HCT116 (cell line): ENCODE measurements at regions not wholly inside any gene's neighbourhood (a gene's known extent, or its start where the extent isn't known, plus 50 kb on each side); places are given as distances from the start of the nearest gene placed in this dataset.

Experiments used
- ATAC-seq: fragments of 200-7000 bp; cut with Tn5 transposase; 2 replicates; pipeline ENCODE4 v1.9.1; 2020; ENCODE audit warnings: mild to moderate bottlenecking, moderate library complexity
- BruUV-seq: library from RNA; stranded (reverse); fragments of 400-500 nt; replicated peaks from 2 replicates; lab custom pipeline; 2021; lab: Mats Ljungman, UMichigan
- CTCF ChIA-PET: fragments of 300-600 bp; sonication (Branson Sonifier 250); formaldehyde crosslinking; loops from one replicate; lab custom pipeline; 2021; ENCODE audit warnings: antibody characterized with exemption; lab: Charles Lee
- POLR2A ChIA-PET: fragments of 300-600, 350-600 bp; sonication (Branson Sonifier 250); formaldehyde crosslinking; loops from one replicate; lab custom pipeline; 2021; ENCODE audit warnings: antibody characterized with exemption; lab: Charles Lee
- RAD21 ChIA-PET, 2 experiments: fragments of 300-600 bp; sonication (Branson Sonifier 250); formaldehyde crosslinking; loops; one replicate each; lab custom pipeline; 2023; ENCODE audit warnings: low total read pairs in 2 of 2; ENCODE audit not compliant: uncharacterized antibody in 2 of 2, unreplicated experiment in 2 of 2, low non-redundant PET in 1 of 2; lab: Charles Lee
- DNase-seq: peaks from one replicate; pipeline ENCODE4 v3.0.0-alpha.2; 2010; ENCODE audit warnings: low read depth, low spot score
- H2AFZ ChIP-seq: fragments of 200-600 bp; shearing (Covaris generic), sonication (generic); 2 replicates; pipeline ENCODE4 v1.6.1; 2017; ENCODE audit warnings: low read depth, mixed run types, mixed read lengths, antibody characterized with exemption, low read length; ENCODE audit not compliant: poor library complexity, severe bottlenecking
- H3K27ac ChIP-seq: 2 replicates; pipeline ENCODE4 v1.5.1; 2012; ENCODE audit warnings: low read depth, low read length
- H3K27me3 ChIP-seq: fragments of 200-600 bp; sonication (generic); 2 replicates; pipeline ENCODE4 v1.6.1; 2016; ENCODE audit warnings: mixed run types, low read length, mixed read lengths; ENCODE audit not compliant: insufficient read depth
- H3K36me3 ChIP-seq, 2 experiments: fragments of 200-500 bp in 1 of 2; fragments of 200-600 bp in 1 of 2; sonication (Bioruptor generic) in 1 of 2; sonication (generic) in 1 of 2; 2 replicates each; pipeline versions ENCODE4 v1.5.1 to v1.6.1; 2014 to 2016; ENCODE audit warnings: low read length in 2 of 2, inconsistent platforms in 1 of 2, mixed read lengths in 1 of 2, mixed run types in 1 of 2; ENCODE audit not compliant: insufficient read depth in 2 of 2, control insufficient read depth in 1 of 2
- H3K4me1 ChIP-seq, 2 experiments: fragments of 200-600 bp in 1 of 2; sonication (generic) in 1 of 2; 2 replicates each; pipeline versions ENCODE4 v1.5.1 to v1.6.1; 2012 to 2017; ENCODE audit warnings: low read length in 2 of 2, inconsistent platforms in 1 of 2, mild to moderate bottlenecking in 1 of 2, mixed read lengths in 1 of 2, mixed run types in 1 of 2, moderate library complexity in 1 of 2; ENCODE audit not compliant: insufficient read depth in 2 of 2, control insufficient read depth in 1 of 2
- H3K4me2 ChIP-seq: fragments of 200-600 bp; sonication (generic); 2 replicates; pipeline ENCODE4 v1.6.1; 2017; ENCODE audit warnings: mixed run types, low read length, mixed read lengths
- H3K4me3 ChIP-seq, 2 experiments: fragments of 200-600 bp in 1 of 2; sonication (generic) in 1 of 2; replicated peaks in 1 of 2; 2 replicates each; pipeline ENCODE4 v1.5.1; 2011 to 2016; ENCODE audit warnings: low read length in 2 of 2, control low read depth in 1 of 2, low read depth in 1 of 2, mild to moderate bottlenecking in 1 of 2, mixed read lengths in 1 of 2, mixed run types in 1 of 2
- H3K79me2 ChIP-seq: fragments of 200-600 bp; sonication (generic); 2 replicates; pipeline ENCODE4 v1.6.1; 2017; ENCODE audit warnings: mild to moderate bottlenecking, mixed run types, low read length, moderate library complexity, mixed read lengths; ENCODE audit not compliant: insufficient read depth
- H3K9ac ChIP-seq: fragments of 200-600 bp; sonication (generic); 2 replicates; pipeline ENCODE4 v1.6.1; 2016; ENCODE audit warnings: low read length, mixed read lengths
- H3K9me2 ChIP-seq: fragments of 200-600 bp; sonication (generic), shearing (Covaris generic); 2 replicates; pipeline ENCODE4 v1.6.1; 2017; ENCODE audit warnings: mixed run types, mild to moderate bottlenecking, moderate library complexity; ENCODE audit not compliant: insufficient read depth
- H3K9me3 ChIP-seq, 2 experiments: fragments of 200-500 bp in 1 of 2; fragments of 200-600 bp in 1 of 2; sonication (Bioruptor generic) in 1 of 2; sonication (generic) in 1 of 2; 2 replicates each; pipeline ENCODE4 v1.6.1; 2014 to 2017; ENCODE audit warnings: low read length in 2 of 2, mixed read lengths in 2 of 2, inconsistent platforms in 1 of 2, low read depth in 1 of 2, mild to moderate bottlenecking in 1 of 2, mixed run types in 1 of 2, moderate library complexity in 1 of 2; ENCODE audit not compliant: control insufficient read depth in 1 of 2, insufficient read depth in 1 of 2
- H4K20me1 ChIP-seq: fragments of 200-600 bp; sonication (generic), shearing (Covaris generic); 2 replicates; pipeline ENCODE4 v1.6.1; 2017; ENCODE audit warnings: mixed run types, mild to moderate bottlenecking, moderate library complexity; ENCODE audit not compliant: insufficient read depth
- ATF3 ChIP-seq: IDR thresholded peaks from 2 replicates; pipeline ENCODE4 v1.6.1; 2012
- CBX3 ChIP-seq: IDR thresholded peaks from 2 replicates; pipeline ENCODE4 v1.6.1; 2012; ENCODE audit warnings: low read depth
- CEBPB ChIP-seq: IDR thresholded peaks from 2 replicates; pipeline ENCODE4 v1.6.1; 2012; ENCODE audit warnings: low read depth
- CTCF ChIP-seq, 3 experiments: fragments of 200-600 bp in 1 of 3; sonication (generic) in 1 of 3; IDR thresholded peaks in 2 of 3; conservative IDR thresholded peaks in 1 of 3; 2 replicates each; pipeline ENCODE4 v1.5.1; 2012 to 2017; ENCODE audit warnings: low read depth in 2 of 3, low read length in 2 of 3, antibody characterized with exemption in 1 of 3, borderline replicate concordance in 1 of 3, control low read depth in 1 of 3, mild to moderate bottlenecking in 1 of 3, mixed read lengths in 1 of 3, mixed run types in 1 of 3, moderate library complexity in 1 of 3; ENCODE audit not compliant: insufficient read depth in 1 of 3
- EZH2 ChIP-seq: fragments of 200-600 bp; sonication (generic); IDR thresholded peaks from 2 replicates; pipeline ENCODE4 v1.6.1; 2017; ENCODE audit warnings: antibody characterized with exemption, mixed run types
- FOSL1 ChIP-seq: IDR thresholded peaks from 2 replicates; pipeline ENCODE4 v1.6.1; 2012; ENCODE audit warnings: low read depth
- POLR2A ChIP-seq: IDR thresholded peaks from 2 replicates; pipeline ENCODE4 v1.7.0; 2011; ENCODE audit warnings: borderline replicate concordance; ENCODE audit not compliant: insufficient read depth, insufficient read length; ENCODE audit errors: extremely low read depth
- REST ChIP-seq: IDR thresholded peaks from 2 replicates; pipeline ENCODE4 v1.6.1; 2012; ENCODE audit warnings: low read depth
- SIN3A ChIP-seq: IDR thresholded peaks from 2 replicates; pipeline ENCODE4 v1.6.1; 2012; ENCODE audit warnings: low read depth
- SP1 ChIP-seq: IDR thresholded peaks from 2 replicates; pipeline ENCODE4 v1.6.1; 2012; ENCODE audit warnings: low read depth
- SRF ChIP-seq: IDR thresholded peaks from 2 replicates; pipeline ENCODE4 v1.6.1; 2012; ENCODE audit warnings: low read depth
- TCF7L2 ChIP-seq: IDR thresholded peaks from 2 replicates; pipeline ENCODE4 v1.7.0; 2011; ENCODE audit warnings: borderline replicate concordance, inconsistent platforms; ENCODE audit not compliant: insufficient read depth, insufficient read length; ENCODE audit errors: extremely low read depth
- YY1 ChIP-seq: IDR thresholded peaks from 2 replicates; pipeline ENCODE4 v1.6.1; 2011; ENCODE audit warnings: low read length, low read depth, moderate library complexity, mild to moderate bottlenecking; ENCODE audit not compliant: insufficient replicate concordance; ENCODE audit errors: extremely low read depth
- ZBTB33 ChIP-seq: IDR thresholded peaks from 2 replicates; pipeline ENCODE4 v1.6.1; 2011; ENCODE audit warnings: mild to moderate bottlenecking, low read length, moderate library complexity; ENCODE audit not compliant: insufficient replicate concordance; ENCODE audit errors: extremely low read depth
- ZNF274 ChIP-seq: fragments of 200-500 bp; sonication (Bioruptor generic); IDR thresholded peaks from 2 replicates; pipeline ENCODE4 v1.6.1; 2014; ENCODE audit warnings: mild to moderate bottlenecking, low read depth, low read length, inconsistent platforms
- intact Hi-C: fragments of 100-400 bp; cut with micrococcal nuclease; formaldehyde crosslinking; loops from 2 replicates; pipeline ENCODE4 v1.10.0; 2022

- Histone ChIP-seq H3K9me3 (no peaks in the 10 kb centered on the region), H3K36me3 (no peaks in the 10 kb centered on the region), H3K27me3 (no peaks in the 10 kb centered on the region), H3K4me1 (no peaks in the 10 kb centered on the region), H3K27ac (no peak overlapping the region), H3K9ac (no peak overlapping the region), H3K4me3 (no peak overlapping the region), H3K79me2 (no peaks in the 10 kb centered on the region), H2AFZ (no peak overlapping the region), H4K20me1 (no peaks in the 10 kb centered on the region), H3K9me2 (no peaks in the 10 kb centered on the region), H3K4me2 (no peak overlapping the region)
- TF ChIP-seq POLR2A (no peak), EZH2 (no peak), TCF7L2 (no peak), SIN3A (no peak), SP1 (no peak), ZBTB33 (no peak), CEBPB (no peak), CBX3 (no peak), SRF (no peak), YY1 (no peak), FOSL1 (no peak), ZNF274 (no peak), REST (no peak), ATF3 (no peak), CTCF (IDR thresholded peaks at IDR 0.05 in 2 of 3, conservative IDR thresholded peaks at IDR 0.05 in 1 of 3; ENCODE audit: borderline replicate concordance in 1 of 3, insufficient read depth in 1 of 3, low read depth in 2 of 3, low read length in 2 of 3) (no peak)
- no peak for ATAC-seq
- ChIA-PET RAD21 (no interaction called here), POLR2A (no interaction called here), CTCF (no interaction called here)
- BruUV-seq = no TSS peak
- no peak for DNase-seq
- intact Hi-C loops = no loop called here
Observed at GRCh38 chr11:116099541-116099940, 595.3 kb upstream of the CADM1 start.
